ENCODE measurements at regions not wholly inside any gene's neighbourhood (a gene's known extent, or its start where the extent isn't known, plus 50 kb on each side); places are given as distances from the start of the nearest gene placed in this dataset.
"Not testable (repeated sequence)": the region's sequence is repeated elsewhere in the genome, so short reads cannot be mapped to it uniquely, and the experiment has no call there.

DNA sequence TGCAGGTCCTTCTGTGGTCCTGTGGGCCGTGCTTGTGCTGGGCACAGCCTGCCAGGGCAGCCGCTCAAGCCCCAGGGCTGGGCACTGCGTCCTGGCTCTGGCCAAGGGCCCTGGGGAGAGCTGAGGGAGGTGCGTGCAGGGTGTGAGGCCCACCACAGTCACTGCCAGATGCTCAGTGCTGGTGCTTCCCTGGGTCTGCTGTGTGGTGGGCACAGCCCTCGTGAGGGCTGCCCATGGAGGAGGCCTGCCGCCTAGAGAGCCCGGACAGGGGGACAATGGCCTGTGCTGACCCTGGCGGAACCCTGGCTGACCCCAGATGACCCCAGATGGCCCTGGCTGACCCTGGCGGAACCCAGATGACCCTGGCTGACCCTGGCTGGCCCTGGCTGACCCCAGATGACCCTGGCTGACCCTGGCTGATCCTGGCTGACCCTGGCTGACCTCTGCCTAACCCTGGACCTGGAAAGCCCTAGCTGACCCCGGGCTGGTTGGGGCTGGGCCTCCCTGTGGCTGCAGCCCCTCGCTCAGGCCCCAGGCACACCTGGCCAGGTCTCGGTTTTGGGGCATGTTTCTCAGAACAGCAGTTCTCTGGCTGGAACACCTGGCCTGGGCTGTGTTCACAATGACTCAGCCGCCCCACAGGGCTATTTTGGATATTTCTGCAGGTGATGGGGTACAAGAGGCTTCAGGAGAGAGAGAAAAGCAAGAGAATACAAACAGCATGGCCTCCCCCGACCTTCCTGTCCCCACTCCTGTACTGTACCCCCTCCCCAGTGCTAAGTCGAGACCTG lies 55.4 kb downstream of the TMEM121 start:
- DNase-seq: no peak

DNA sequence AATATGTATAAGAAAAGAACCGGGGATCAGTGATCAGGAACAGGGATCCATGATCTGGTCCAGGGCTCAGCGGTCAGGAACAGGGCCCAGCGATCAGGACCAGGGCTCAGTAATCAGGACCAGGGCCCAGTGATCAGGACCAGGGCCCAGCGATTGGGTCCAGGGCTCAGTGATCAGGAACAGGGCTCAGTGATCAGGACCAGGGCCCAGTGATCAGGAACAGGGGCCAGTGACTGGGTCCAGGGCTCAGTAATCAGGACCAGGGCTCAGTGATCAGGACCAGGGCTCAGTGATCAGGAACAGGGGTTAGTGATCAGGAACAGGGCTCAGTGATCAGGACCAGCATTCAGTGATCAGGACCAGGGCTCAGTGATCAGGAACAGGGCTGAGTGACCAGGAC lies 56.3 kb downstream of the TMEM121 start:
- DNase-seq: no peak

DNA sequence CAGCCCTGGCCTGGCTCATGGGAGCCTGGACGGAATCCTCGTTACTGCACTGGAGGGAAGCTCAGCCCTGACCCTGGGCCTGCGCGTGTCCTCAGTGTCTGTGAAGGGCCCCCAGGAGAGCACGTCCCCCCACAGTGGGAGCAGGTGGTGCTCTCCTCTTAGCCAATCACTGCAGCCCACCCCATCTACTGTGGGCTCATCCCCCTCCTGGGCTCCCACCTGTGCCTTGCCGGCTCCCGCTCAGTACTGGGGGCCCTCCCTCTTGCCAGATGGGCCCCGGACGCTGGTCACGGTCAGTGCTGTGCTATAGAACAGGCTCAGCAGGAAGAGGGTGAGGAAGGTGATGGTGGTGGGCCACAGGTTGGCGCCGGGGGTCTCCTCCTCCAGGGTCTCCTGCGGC lies 57.5 kb downstream of the TMEM121 start:
- DNase-seq: not testable (repeated sequence)

DNA sequence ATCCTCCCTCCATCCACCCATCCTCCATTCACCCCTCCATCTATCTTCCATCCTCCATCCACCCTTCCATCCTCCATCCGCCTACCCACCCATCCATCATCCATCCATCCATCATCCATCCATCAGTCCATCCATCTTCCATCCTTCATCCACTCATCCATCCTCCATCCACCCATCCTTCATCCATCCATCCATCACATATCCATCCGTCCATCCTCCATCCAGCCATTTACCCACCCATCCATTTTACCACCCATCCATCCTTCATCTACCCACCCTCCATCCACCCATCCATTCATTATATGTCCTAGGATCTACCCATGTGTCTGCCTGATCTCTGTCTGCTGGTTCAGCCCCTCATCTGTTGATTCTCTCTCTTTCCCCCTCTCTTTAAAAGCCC lies 58.9 kb downstream of the TMEM121 start:
- DNase-seq: not testable (repeated sequence)

DNA sequence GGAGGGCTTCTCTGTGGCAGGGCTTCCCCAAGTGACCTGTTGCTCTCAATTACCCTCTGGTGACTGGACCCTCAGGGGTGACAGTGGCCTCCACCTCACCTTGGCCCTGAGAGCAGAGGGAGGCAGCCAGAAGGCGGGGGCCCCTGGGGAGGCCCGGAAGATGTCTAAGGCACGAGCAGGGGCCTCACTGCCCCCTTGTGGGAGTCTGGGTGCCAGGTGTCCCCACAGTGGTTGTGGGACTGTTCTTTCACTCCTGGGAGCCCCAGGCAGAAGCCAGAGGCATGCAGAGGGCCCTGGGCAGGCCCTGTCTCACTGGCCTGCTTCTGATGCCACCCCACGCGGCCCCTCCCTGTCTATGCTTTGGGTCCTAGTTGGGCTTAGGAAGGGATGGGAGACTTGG lies 59.3 kb downstream of the TMEM121 start:
- not testable (repeated sequence) for DNase-seq

DNA sequence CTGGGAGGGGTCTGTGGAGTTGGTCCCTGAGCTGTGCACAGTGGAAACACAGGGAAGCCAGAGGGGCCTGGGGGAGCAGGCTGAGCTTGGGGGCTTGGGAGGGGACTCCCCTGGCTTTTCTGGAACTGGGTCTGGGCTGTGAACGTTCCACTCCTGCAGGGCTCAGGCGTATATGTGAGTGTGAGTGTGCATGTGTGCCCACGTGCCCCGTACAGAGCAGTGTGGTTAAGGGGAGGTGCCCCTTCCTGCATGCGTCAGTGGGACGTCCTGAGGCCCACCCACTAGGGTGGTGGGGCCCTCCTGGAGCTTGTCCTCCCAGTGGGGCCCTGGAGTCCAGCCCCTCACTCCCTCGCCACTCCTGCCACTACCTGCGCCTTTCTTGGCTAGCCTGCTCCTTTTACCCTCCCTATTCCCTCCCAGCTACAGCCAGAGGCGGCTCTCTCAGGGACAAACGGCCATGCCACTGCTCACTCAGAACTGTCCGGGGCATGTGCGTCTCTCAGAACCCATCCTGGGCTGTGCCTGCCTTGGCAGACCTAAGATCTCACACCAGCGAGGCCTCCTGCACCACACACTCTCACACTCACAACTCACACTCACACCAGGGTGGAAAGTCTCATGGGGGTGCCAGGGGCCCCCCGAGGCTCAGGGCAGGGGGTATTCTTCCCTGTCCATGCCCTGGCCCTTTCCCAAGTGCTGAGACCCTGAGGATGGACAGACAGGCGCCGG lies 59.9 kb downstream of the TMEM121 start:
- DNase-seq: not testable (repeated sequence)

DNA sequence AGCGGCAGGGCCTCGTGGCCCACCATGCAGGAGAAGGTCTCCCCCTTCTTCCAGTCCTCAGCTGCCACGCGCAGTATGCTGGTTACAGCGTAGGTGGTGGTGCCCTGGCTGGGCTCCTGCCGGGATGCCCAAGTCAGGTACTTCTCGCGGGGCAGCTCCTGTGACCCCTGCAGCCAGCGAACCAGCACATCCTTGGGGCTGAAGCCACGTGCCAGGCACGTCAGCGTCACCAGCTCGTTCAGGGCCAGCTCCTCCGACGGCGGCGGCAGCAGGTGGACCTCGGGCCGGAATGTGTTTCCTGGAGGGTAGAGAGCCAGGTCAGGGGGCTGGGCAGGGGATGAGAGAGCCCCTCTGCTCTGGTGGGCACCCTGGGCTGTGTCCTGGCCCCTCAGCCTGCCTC lies 60.7 kb downstream of the TMEM121 start:
- not testable (repeated sequence) for DNase-seq

DNA sequence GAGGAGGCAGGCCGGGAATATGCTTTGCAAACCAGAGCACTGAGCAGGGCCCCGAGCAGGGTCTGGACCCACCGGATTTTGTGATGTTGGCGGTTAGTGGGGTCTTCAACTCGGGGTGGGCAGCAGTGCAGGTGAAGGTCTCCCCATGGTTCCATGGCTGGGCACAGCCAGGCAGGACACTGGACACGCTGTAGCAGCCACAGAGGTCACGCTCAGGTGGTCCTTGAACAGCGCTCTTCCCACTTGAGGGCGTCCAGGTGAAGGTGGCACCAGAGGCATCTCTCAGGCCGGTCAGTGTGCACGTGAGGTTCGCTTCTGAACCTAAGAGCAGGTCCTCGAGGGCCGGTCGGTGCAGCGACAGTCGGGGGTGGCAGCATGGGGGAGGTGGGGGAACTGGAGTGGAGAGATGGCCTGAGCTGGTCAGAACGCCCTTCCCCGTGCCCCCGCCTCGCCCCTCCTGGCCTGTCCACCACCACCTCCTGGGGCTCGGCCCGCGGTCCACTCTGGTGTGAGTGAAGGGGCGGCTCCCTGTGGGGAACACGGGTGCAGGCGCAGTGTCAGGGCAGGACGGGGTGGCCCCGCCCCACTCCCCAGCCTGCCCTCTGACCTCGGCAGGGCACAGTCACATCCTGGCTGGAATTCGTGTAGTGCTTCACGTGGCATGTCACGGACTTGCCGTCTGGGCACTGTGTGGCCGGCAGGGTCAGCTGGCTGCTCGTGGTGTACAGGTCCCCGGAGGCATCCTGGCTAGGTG lies 61.3 kb downstream of the TMEM121 start:
- DNase-seq: not testable (repeated sequence)

DNA sequence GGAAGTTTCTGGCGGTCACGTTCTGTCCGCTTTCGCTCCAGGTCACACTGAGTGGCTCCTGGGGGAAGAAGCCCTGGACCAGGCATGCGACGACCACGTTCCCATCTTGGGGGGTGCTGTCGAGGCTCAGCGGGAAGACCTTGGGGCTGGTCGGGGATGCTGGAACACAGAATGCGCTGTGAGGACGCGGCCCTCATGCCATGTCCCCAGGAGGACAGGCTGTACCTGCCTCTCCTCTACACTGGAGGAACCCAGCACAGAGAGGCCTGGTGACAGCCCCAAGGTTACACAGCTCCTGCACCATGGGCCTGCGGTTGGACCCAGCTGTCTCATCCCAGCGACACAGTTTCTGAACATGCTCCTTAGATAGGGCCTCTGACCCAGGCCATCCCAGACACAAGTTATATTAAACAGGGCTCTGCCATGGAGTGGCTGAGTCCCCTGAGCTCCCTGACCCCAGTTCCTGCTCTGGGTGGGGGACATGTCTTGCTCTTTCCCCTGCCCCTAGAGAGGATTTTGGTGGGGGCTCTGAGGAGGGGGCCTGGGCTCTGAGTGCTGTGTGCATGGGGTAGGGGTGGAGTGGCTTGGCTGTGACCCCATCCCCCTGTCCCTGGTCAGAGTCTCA lies 62.0 kb downstream of the TMEM121 start:
- no peak for DNase-seq

DNA sequence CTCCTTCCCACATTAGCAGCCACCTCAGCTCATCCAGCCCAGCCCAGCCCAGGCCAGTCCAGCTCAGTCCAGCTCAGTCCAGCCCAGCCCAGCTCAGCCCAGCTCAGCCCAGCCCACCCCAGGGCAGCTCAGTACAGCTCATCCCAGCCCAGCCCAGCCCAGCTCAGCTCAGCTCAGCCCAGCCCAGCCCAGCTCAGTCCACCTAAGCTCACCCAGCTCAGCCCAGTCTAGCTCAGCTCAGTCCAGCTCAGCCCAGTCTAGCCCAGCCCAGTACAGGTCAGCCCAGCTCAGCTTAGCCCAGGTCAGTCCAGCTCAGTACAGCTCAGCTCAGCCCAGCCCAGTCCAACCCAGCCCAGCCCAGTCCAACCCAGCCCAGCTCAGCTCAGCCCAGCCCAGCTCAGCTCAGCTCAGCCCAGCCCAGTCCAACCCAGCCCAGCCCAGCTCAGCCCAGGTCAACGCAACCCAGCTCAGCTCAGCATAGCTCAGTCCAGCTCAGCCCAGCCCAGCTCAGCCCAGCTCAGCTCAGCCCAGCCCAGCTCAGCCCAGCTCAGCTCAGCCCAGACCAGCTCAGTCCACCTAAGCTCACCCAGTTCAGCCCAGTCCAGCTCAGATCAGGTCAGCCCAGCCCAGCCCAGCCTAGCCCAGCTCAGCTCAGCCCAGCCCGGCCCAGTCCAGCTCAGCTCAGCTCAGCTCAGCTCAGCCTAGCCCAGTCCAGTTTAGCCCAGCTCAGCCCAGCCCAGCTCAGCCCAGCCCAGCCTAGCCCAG lies 63.0 kb downstream of the TMEM121 start:
- no peak for DNase-seq

DNA sequence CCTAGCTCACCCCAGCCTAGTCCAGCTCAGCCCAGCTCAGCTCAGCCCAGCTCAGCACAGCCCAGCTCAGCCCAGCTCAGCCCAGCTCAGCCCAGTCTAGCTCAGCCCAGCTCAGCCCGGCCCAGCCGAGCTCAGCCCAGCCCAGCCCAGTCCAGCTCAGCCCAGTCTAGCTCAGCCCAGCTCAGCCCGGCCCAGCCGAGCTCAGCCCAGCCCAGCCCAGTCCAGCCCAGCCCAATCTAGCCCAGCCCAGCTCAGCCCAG lies 63.5 kb downstream of the TMEM121 start:
- not testable (repeated sequence) for DNase-seq

DNA sequence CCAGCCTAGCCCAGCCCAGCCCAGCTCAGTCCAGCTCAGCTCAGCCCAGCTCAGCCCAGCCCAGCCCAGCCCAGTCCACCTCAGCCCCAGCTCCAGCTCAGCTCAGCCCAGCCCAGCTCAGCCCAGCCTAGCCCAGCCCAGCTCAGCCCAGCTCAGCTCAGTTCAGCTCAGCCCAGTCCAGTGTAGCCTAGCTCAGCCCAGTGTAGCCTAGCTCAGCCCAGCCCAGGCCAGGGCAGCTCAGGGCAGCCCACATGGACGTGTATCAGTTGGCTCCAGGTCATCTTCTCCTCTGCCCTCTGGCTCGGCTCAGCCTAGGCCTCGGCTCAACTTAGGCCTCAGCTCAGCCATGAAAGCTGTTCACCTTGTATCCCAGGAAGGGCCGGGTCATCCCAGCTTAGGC lies 64.7 kb downstream of the TMEM121 start:
- no peak for DNase-seq

DNA sequence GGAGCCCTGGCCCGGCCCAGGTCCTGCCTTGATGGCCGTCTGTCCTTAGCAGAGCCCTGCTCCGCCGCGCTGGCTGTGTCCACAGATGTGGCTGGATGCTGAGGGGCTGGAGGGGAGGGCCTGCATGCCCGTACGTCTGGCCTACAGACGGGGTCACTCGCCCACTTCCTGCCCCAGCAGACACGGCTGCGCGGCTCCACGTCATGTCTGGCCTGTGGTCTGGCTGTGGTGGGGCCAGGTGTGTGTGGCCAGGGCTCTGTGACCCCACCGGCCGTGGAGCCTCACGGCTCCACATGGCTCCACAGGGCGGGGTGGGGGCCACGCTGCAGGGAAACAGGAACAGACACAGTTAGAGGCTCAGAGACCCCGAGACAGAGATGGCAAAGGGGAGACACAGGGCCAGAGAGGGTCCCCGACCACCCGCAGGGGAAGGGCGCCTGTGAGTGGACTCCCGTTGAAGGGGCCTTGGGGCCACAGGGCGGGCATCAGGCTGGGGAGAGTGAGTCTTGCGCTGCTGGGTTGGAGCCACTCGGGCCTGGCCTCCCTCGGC lies 65.5 kb downstream of the TMEM121 start:
- not testable (repeated sequence) for DNase-seq

DNA sequence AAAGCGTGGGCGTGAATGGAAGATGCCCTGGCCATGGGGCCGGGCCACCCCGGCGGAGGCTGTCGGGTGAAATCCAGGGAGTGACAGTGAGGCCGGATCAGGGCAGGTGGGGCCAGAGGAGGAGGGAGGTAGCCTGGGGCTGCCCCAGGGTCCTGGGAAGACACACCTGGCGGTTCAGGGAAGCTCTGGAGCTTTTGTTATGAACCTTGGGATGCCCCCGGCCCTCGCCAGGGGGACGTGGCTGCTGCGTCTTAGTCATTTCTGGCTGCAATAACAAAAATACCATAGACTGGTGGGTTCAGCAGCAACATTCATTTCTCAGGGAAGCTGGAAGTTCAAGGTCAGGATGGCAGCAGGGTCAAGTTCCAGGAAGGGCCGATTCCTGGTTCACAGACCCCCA lies 66.3 kb downstream of the TMEM121 start:
- DNase-seq: not testable (repeated sequence)

DNA sequence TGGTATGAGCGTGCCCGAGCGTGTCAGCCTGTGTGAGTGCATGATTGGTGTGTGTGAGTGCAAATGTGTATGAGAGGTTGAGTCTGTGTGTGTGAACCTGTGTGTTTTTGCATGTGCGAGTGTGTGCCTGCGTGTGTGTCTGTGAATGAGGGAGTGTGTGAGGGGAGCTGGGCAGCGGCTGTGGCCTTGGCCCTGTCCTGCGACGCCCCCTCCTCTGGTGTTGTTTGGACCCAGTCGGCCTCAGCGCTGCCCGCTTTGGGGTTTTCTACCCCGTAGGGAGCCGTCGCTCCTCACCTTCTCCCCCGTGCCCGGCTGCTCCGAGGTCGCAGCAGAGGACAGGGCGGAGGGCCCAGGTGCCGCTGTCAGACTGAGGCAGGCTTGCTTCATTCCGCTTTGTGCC lies 69.0 kb downstream of the TMEM121 start:
- DNase-seq: not testable (repeated sequence)

DNA sequence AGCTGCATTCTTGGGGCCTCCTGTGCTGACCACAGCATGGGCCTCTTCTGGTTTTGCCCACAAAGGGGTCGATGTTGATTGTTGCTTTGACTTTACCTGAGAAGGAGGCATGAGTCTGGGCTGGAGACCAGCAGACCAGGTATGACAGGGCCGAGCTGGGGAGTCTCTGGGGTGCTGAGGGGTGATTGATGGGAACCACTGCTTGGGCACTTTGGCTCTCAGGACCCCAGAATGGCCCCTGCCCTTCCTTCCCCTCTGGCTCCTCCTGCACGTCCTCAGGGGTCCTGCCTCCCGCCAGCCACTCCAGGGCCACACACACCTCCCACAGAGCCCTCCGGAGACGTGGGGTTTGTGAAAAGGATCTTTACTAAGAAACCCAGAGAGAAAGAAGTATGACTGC lies 70.0 kb downstream of the TMEM121 start:
- DNase-seq: not testable (repeated sequence)

DNA sequence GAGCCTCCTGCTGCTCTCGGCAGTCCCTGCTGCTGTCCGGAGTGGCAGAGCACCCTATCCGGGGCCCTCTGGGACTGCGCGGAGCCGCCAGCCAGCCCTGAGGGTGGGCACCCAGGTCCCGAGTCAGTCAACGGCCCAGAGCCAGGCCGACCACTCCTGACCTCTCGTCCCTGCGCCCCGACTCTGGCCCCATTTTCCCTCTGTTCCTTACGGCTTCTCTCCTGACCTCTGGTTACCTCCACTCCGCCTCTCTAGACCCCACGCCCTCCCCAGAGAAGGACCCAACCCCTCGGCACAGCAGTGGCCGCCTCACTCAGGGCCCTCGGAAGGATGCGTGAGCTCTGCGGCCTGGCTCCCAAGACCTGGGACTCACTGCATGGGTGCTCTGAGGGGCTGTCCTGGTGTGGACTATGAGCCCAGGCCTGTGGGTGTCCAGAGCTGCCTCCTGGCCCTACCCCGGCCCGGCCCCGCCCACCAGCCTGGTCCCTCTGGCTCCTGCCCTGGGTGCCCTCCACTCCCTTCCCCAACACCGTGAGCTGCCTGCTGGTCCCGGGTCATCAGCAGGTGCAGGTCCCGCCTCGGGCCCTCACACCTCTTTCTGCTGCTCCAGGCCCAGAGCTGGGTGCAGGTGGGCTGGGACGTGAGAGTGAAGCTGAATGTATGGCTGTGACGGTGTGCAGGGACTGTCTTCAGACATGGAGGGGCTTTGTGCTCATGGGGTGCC lies 71.8 kb downstream of the TMEM121 start:
- DNase-seq: not testable (repeated sequence)

DNA sequence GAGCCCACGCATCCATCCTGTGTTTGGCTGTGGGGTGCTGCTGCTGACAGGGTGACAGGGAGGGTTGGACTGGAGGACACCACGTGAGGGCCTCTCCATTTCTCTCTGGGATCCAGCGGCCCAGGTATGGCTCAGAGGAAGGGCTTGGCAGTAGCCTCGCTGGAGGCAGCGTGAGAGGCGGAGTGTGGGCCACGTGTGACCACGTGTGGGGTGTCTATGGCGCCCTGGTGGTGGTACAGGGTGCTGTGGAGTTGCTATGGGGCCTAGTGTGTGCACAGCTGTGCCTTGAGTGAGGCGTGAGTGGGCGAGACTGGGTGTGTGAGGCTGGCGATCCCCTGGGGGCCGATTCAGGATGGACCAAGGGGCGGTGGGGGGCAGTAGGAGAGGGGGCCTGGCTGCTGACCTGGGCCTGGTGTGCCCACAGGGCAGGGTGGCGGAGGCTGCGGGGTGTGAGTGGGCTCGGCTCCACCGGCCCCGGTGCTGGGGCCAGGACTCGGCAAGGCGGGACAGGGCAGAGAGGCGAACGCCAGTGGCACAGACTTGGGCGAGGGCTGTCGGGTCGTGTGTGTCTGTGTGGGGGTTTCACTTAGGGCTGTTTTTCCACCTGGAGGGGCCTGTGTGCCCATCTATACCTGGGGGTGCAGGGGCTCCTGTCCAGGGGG lies 72.7 kb downstream of the TMEM121 start:
- not testable (repeated sequence) for DNase-seq

DNA sequence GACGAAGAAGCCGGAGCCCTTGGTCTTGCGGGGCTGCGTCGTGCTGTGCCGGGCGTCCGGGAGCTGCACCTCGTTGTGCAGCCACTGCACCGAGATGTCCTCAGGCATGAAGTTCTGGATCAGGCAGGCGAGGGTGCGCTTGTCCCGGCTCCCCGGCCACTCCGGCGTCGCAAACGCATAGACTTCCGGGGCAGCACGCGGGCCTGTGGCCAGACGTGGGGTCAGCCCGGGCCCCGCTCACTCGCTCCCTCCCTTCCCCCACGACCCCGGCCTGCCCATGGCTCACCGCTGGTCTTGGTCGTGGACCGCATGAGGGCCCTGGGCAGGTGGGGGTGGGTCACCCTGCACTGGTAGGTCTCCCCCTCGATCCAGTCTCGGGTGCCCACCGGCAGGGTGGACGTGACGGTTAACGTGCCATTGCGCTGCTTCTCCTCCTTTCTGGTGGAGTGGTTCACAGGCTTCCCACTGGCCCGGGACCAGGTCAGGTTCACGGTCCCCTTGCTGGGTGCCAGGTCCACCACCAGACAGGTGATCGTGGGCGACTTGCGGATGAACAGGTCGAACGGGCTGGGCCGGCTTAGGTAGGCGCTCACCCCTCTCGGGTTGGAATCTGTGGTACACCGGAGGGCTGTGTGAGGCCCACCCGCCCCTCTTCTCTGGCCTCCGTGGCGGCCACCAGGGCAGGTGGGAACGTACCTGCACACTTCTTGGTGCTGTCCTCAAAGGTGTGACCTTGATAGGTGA lies 74.0 kb downstream of the TMEM121 start:
- DNase-seq: not testable (repeated sequence)

DNA sequence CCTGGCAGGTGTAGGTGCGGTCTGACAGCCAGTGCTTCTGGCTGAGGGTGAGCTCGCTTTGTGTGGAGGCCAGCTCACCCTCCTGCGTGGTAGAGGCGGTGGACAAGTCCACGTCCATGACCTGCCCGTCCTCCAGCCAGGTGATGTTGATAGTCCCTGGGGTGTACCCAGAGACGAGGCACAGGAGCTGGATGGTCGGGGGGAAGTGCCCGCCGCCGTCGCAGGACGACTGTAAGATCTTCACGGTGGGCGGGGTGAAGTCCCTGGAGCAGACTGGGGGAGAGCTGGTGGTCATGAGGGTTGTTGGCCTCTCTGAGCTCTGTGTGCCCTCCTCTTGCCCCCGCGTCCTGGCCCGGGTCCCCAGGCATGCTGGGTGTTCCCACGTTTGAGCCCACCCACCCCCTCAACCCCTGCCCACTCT lies 74.6 kb downstream of the TMEM121 start:
- no peak for DNase-seq
